Type B pancreatic cell (in vitro differentiated cells): ENCODE measurements at regions not wholly inside any gene's neighbourhood (a gene's known extent, or its start where the extent isn't known, plus 50 kb on each side); places are given as distances from the start of the nearest gene placed in this dataset.

ENCODE experiments used
- DNase-seq: peaks from one replicate; pipeline ENCODE4 v3.0.0; 2021; ENCODE audit warnings: mixed read lengths; ENCODE audit not compliant: unreplicated experiment; ENCODE audit errors: extremely low spot score
- H3K27ac Mint-ChIP-seq: 2 replicates; pipeline ENCODE4 v1.8.0; 2021; ENCODE audit warnings: mild to moderate bottlenecking, mixed read lengths
- H3K27me3 Mint-ChIP-seq: 2 replicates; pipeline ENCODE4 v1.8.0; 2021; ENCODE audit warnings: mixed read lengths
- H3K36me3 Mint-ChIP-seq: 2 replicates; pipeline ENCODE4 v1.8.0; 2021; ENCODE audit warnings: mixed read lengths
- H3K4me1 Mint-ChIP-seq: one replicate; pipeline ENCODE4 v1.8.0; 2021; ENCODE audit warnings: mixed read lengths; ENCODE audit not compliant: unreplicated experiment
- H3K4me3 Mint-ChIP-seq: 2 replicates; pipeline ENCODE4 v1.8.0; 2021; ENCODE audit warnings: mild to moderate bottlenecking, mixed read lengths
- H3K9me3 Mint-ChIP-seq: 2 replicates; pipeline ENCODE4 v1.8.0; 2021; ENCODE audit warnings: mixed read lengths
- TF ChIP-seq, protein P1 (sequence below): fragments of 200-600 bp; sonication (generic); conservative IDR thresholded peaks from 2 replicates; pipeline ENCODE4 v1.5.0; 2021; ENCODE audit warnings: antibody characterized with exemption, mild to moderate bottlenecking

DNA sequence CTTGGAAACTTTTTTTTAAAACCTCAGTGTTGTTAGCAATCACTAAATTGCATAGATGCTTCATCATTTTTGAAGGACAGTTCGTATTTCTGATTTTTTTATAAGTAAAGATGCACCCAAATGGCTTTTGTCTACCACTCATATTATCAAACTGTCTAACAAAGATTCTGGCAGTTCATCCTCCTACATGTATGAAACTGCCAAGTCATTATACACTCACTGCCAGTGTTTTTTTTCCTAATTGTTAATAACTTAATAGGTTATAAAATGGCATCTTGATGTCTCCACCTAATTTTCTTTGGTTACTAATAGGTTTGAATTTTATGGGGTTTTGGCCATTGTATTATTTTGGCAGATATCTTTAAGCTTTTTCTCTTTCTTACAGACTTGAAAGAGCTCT lies 77.0 kb downstream of the HTR5A start:
- Mint-ChIP-seq H3K36me3 (no peaks in the 10 kb centered on the region), H3K9me3 (no peaks in the 10 kb centered on the region)
- TF ChIP-seq, protein P1, sequence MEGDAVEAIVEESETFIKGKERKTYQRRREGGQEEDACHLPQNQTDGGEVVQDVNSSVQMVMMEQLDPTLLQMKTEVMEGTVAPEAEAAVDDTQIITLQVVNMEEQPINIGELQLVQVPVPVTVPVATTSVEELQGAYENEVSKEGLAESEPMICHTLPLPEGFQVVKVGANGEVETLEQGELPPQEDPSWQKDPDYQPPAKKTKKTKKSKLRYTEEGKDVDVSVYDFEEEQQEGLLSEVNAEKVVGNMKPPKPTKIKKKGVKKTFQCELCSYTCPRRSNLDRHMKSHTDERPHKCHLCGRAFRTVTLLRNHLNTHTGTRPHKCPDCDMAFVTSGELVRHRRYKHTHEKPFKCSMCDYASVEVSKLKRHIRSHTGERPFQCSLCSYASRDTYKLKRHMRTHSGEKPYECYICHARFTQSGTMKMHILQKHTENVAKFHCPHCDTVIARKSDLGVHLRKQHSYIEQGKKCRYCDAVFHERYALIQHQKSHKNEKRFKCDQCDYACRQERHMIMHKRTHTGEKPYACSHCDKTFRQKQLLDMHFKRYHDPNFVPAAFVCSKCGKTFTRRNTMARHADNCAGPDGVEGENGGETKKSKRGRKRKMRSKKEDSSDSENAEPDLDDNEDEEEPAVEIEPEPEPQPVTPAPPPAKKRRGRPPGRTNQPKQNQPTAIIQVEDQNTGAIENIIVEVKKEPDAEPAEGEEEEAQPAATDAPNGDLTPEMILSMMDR: no peak

DNA sequence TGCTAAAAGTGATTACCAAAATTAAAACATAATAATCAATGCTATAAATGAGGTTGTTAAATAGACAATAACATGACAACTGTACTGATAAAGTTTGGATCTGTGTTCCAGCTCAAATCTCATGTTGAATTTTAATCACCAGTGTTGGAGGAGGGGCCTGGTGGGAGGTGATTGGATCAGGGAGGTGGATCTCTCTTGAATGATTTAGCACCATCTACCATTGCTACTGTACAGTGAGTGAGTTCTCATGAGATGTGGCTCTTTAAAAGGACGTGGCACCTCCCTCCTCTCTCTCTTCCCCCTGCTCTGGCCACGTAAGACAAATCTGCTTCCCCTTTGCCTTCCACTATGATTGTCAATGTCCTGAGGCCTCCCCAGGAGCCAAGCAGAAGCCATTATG lies 77.5 kb downstream of the HTR5A start:
- H3K27ac Mint-ChIP-seq: no peak overlapping the region
- no peak for DNase-seq
- H3K4me1 Mint-ChIP-seq: no peaks in the 10 kb centered on the region
- no peak overlapping the region for H3K4me3 Mint-ChIP-seq
- H3K9me3 Mint-ChIP-seq: no peaks in the 10 kb centered on the region
- TF ChIP-seq, protein P1: no peak
- peaks cover 22% of the 10 kb centered on the region for H3K27me3 Mint-ChIP-seq
- H3K36me3 Mint-ChIP-seq: no peaks in the 10 kb centered on the region

More for the DNA sequence above, 77.0 kb downstream of the HTR5A start:
- no peak for DNase-seq
- H3K4me1 Mint-ChIP-seq: no peaks in the 10 kb centered on the region
- peaks cover 23% of the 10 kb centered on the region for H3K27me3 Mint-ChIP-seq
- no peak overlapping the region for H3K27ac Mint-ChIP-seq
- no peak overlapping the region for H3K4me3 Mint-ChIP-seq

DNA sequence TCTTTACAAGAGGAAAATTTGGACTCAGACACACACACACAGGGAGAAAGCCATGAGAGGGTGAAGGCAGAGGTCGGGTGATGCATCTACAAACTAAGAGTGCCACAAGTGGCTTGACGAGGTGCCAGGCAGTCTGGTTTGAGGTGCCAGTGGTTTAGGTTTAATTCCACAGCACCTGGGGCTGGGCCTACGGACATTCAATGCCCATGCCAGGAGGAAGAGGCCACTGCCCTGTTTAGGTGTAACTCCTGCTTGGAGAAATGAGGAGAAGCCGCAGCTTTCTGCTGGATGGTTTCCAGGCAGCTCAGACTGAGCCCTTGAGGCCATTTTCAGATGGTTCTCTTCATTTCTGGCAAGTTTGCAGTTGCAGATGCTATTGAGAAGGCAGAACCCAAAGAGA lies 83.6 kb downstream of the HTR5A start:
- no peaks in the 10 kb centered on the region for H3K9me3 Mint-ChIP-seq

DNA sequence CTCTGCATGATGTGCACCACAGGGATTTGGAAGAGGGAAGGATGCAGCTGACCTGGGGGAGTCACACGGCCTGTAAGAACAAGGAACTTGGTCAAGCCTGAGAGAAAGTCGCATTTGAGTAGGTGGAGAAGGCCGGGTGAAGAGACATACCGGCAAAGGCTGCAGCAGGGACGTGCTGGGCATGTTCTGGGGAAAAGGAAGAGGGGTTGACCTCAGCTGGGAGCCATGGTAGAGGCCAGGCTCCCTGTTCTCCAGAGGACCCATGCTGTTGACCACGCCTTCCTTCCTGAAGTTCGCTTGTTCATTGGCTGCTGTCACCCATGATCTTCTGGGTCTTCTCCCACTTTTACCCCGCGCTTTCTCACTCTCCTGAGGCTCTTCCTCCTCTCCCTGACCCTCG lies 84.5 kb downstream of the HTR5A start:
- Mint-ChIP-seq H3K4me3 (no peak overlapping the region), H3K36me3 (no peaks in the 10 kb centered on the region), H3K9me3 (no peaks in the 10 kb centered on the region), H3K27ac (no peak overlapping the region), H3K4me1 (no peaks in the 10 kb centered on the region), H3K27me3 (peaks cover 3% of the 10 kb centered on the region)
- no peak for DNase-seq
- TF ChIP-seq, protein P1: no peak

More for the DNA sequence above, 83.6 kb downstream of the HTR5A start:
- Mint-ChIP-seq H3K36me3 (no peaks in the 10 kb centered on the region), H3K4me3 (no peak overlapping the region), H3K4me1 (no peaks in the 10 kb centered on the region), H3K27me3 (peaks cover 3% of the 10 kb centered on the region), H3K27ac (no peak overlapping the region)
- TF ChIP-seq, protein P1: no peak
- DNase-seq: no peak

DNA sequence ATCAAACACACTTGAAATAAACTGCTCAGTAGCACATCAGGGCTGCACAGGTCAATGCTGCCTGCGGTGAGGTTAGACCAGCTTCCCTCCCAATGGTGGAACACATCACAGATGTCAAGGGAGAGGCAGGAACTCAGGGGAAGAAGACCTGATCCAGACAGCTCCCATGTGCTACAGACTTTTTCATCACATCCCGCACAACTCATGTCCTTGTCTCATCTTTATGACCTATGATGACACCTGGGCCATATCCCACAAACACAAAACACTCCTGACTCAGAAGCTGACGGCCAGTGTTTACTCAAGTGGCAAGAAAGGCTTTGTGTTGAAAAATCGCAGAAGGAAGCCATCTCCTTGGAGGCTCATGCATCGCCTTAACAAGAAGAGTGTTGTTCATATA lies 91.6 kb downstream of the HTR5A start:
- Mint-ChIP-seq H3K9me3 (no peaks in the 10 kb centered on the region), H3K4me3 (no peak overlapping the region), H3K27me3 (peaks cover 21% of the 10 kb centered on the region), H3K36me3 (no peaks in the 10 kb centered on the region), H3K27ac (no peak overlapping the region), H3K4me1 (no peaks in the 10 kb centered on the region)
- no peak for DNase-seq
- TF ChIP-seq, protein P1: no peak

DNA sequence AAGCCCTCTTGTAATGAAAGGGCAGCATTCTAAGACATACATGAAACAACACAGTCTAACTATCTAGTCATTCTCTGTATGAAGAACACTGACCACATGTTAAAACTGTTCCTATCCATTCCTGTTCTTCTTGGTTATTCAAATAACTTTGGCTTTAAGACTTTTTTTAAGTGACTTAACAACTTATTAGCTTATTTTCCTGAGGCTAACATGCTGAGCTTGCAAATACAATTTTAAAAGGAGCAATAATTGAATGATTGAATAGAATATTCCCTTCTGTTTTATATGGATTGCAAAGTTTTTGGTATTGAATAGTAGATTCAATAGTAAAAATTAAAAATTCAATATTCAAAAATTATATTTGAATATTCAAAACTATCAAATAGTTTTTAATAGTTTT lies 92.3 kb downstream of the HTR5A start:
- TF ChIP-seq, protein P1: no peak
- DNase-seq: no peak
- Mint-ChIP-seq H3K4me3 (no peak overlapping the region), H3K36me3 (no peaks in the 10 kb centered on the region), H3K4me1 (no peaks in the 10 kb centered on the region), H3K27me3 (peaks cover 21% of the 10 kb centered on the region), H3K9me3 (no peaks in the 10 kb centered on the region), H3K27ac (no peak overlapping the region)
